MM.1S (cell line): ENCODE measurements at regions not wholly inside any gene's neighbourhood (a gene's known extent, or its start where the extent isn't known, plus 50 kb on each side); places are given as distances from the start of the nearest gene placed in this dataset.

Experiments used
- EZH2 ChIP-seq: fragments of 300-600 bp; sonication (generic); optimal IDR thresholded peaks from 2 replicates; pipeline ENCODE3; 2017; ENCODE audit warnings: low read depth, mild to moderate bottlenecking, antibody characterized with exemption, low read length, mixed read lengths
- EZH2phosphoT487 ChIP-seq: fragments of 300-600 bp; sonication (generic); IDR thresholded peaks from 2 replicates; pipeline ENCODE4 v1.6.1; 2018; ENCODE audit warnings: antibody characterized with exemption, low read length
- TF ChIP-seq, protein P1 (sequence below): fragments of 300-600 bp; sonication (generic); IDR thresholded peaks from 2 replicates; pipeline ENCODE4 v1.5.1; 2016; ENCODE audit warnings: antibody characterized with exemption, low read length, mixed read lengths

DNA sequence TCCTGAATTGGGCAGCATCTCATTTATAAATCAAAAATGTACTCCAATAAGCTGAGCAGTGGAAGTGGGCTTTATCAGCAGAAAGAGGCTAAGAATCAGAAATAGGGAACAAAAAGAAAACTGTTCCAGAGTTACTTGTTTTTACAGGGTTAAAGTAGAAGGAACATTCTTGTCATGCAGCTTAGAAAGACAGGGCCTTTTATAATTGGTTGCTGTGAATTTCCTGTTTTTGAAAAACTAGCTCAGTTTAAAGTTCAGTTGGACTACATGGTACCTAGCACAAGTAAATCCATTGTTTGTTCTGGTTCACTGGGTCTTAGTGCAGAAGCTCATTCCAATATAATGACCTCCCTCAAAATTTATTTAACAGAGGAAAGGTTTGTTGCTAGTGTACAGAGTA is 200.8 kb downstream of the GRIA2 start:
- TF ChIP-seq, protein P1, sequence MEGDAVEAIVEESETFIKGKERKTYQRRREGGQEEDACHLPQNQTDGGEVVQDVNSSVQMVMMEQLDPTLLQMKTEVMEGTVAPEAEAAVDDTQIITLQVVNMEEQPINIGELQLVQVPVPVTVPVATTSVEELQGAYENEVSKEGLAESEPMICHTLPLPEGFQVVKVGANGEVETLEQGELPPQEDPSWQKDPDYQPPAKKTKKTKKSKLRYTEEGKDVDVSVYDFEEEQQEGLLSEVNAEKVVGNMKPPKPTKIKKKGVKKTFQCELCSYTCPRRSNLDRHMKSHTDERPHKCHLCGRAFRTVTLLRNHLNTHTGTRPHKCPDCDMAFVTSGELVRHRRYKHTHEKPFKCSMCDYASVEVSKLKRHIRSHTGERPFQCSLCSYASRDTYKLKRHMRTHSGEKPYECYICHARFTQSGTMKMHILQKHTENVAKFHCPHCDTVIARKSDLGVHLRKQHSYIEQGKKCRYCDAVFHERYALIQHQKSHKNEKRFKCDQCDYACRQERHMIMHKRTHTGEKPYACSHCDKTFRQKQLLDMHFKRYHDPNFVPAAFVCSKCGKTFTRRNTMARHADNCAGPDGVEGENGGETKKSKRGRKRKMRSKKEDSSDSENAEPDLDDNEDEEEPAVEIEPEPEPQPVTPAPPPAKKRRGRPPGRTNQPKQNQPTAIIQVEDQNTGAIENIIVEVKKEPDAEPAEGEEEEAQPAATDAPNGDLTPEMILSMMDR = no peak
- TF ChIP-seq EZH2 (no peak), EZH2phosphoT487 (no peak)
